Astrocyte (in vitro differentiated cells and primary cell): ENCODE measurements at regions not wholly inside any gene's neighbourhood (a gene's known extent, or its start where the extent isn't known, plus 50 kb on each side); places are given as distances from the start of the nearest gene placed in this dataset.

Source experiments
- DNase-seq: peaks from one replicate; pipeline ENCODE4 v3.0.0-alpha.2; 2010; ENCODE audit warnings: low read depth
- FAIRE-seq: peaks from 2 replicates; lab custom pipeline; 2011; peaks lifted over from hg19 to GRCh38; lab: Jason Lieb, UNC
- H2AFZ ChIP-seq: 2 replicates; pipeline ENCODE4 v1.6.0; 2012; ENCODE audit warnings: low read depth, low read length, inconsistent platforms
- H3K27ac ChIP-seq: 2 replicates; pipeline ENCODE4 v1.5.1; 2011; ENCODE audit warnings: low read depth, low read length, inconsistent platforms
- H3K27me3 ChIP-seq: 2 replicates; pipeline ENCODE4 v1.6.0; 2011; ENCODE audit warnings: low read length, inconsistent platforms; ENCODE audit not compliant: insufficient read depth
- H3K36me3 ChIP-seq: 2 replicates; pipeline ENCODE4 v1.5.1; 2011; ENCODE audit warnings: low read length, inconsistent platforms; ENCODE audit not compliant: insufficient read depth
- H3K4me1 ChIP-seq: 2 replicates; pipeline ENCODE4 v1.5.1; 2011; ENCODE audit warnings: low read length, inconsistent platforms; ENCODE audit not compliant: insufficient read depth
- H3K4me2 ChIP-seq: 2 replicates; pipeline ENCODE4 v1.6.0; 2012; ENCODE audit warnings: low read length, inconsistent platforms
- H3K4me3 ChIP-seq: 2 replicates; pipeline ENCODE4 v1.5.1; 2011; ENCODE audit warnings: low read depth, mild to moderate bottlenecking, low read length, inconsistent platforms; ENCODE audit not compliant: insufficient read depth
- H3K79me2 ChIP-seq: 2 replicates; pipeline ENCODE4 v1.6.0; 2012; ENCODE audit warnings: mild to moderate bottlenecking, low read length, inconsistent platforms; ENCODE audit not compliant: insufficient read depth
- H3K9ac ChIP-seq: 2 replicates; pipeline ENCODE4 v1.6.0; 2012; ENCODE audit warnings: mild to moderate bottlenecking, low read length, inconsistent platforms
- H3K9me3 ChIP-seq: 2 replicates; pipeline ENCODE4 v1.5.1; 2012; ENCODE audit warnings: low read depth, mild to moderate bottlenecking, low read length, inconsistent platforms; ENCODE audit not compliant: insufficient read depth
- H4K20me1 ChIP-seq: 2 replicates; pipeline ENCODE4 v1.6.0; 2012; ENCODE audit warnings: low read length, inconsistent platforms; ENCODE audit not compliant: insufficient read depth
- H3K27ac Mint-ChIP-seq: one replicate; pipeline ENCODE4 v1.8.0; 2021; ENCODE audit warnings: mild to moderate bottlenecking, mixed read lengths; ENCODE audit not compliant: unreplicated experiment
- H3K27me3 Mint-ChIP-seq: one replicate; pipeline ENCODE4 v1.8.0; 2021; ENCODE audit warnings: low read depth, mixed read lengths; ENCODE audit not compliant: unreplicated experiment
- H3K36me3 Mint-ChIP-seq: one replicate; pipeline ENCODE4 v1.8.0; 2021; ENCODE audit warnings: low read depth, mixed read lengths; ENCODE audit not compliant: unreplicated experiment
- H3K4me1 Mint-ChIP-seq: one replicate; pipeline ENCODE4 v1.8.0; 2021; ENCODE audit warnings: low read depth, mixed read lengths; ENCODE audit not compliant: unreplicated experiment
- H3K4me3 Mint-ChIP-seq: one replicate; pipeline ENCODE4 v1.8.0; 2021; ENCODE audit warnings: mild to moderate bottlenecking, moderate library complexity, mixed read lengths; ENCODE audit not compliant: unreplicated experiment
- H3K9me3 Mint-ChIP-seq: one replicate; pipeline ENCODE4 v1.8.0; 2021; ENCODE audit warnings: mild to moderate bottlenecking, mixed read lengths; ENCODE audit not compliant: unreplicated experiment
- CTCF ChIP-seq: IDR thresholded peaks from 2 replicates; pipeline ENCODE4 v1.5.1; 2011; ENCODE audit warnings: low read depth, mild to moderate bottlenecking, inconsistent platforms, low read length, moderate library complexity; ENCODE audit not compliant: insufficient read depth
- EZH2 ChIP-seq: IDR thresholded peaks from 2 replicates; pipeline ENCODE4 v1.6.1; 2012; ENCODE audit warnings: mild to moderate bottlenecking, low read length, inconsistent platforms; ENCODE audit not compliant: insufficient read depth

GRCh38 chrY:8202837-8203236 is 1134.4 kb upstream of the TSPY4 start:
- no peaks in the 10 kb centered on the region for H4K20me1 ChIP-seq
- no peaks in the 10 kb centered on the region for H3K27me3 ChIP-seq
- no peaks in the 10 kb centered on the region for H3K79me2 ChIP-seq
- no peak overlapping the region for H3K27ac Mint-ChIP-seq
- H3K4me2 ChIP-seq, result no peak overlapping the region
- FAIRE-seq (no peak), DNase-seq (no peak)
- no peaks in the 10 kb centered on the region for H3K36me3 Mint-ChIP-seq
- no peak overlapping the region for H3K27ac ChIP-seq
- H3K4me3 Mint-ChIP-seq, result no peak overlapping the region
- H3K4me1 Mint-ChIP-seq, result no peaks in the 10 kb centered on the region
- no peak for TF ChIP-seq CTCF
- no peak for TF ChIP-seq EZH2
- no peaks in the 10 kb centered on the region for H3K4me1 ChIP-seq
- H3K9me3 Mint-ChIP-seq, result no peaks in the 10 kb centered on the region
- no peak overlapping the region for H2AFZ ChIP-seq
- H3K9ac ChIP-seq, result no peak overlapping the region
- no peaks in the 10 kb centered on the region for H3K27me3 Mint-ChIP-seq
- no peak overlapping the region for H3K4me3 ChIP-seq
- H3K9me3 ChIP-seq, result no peaks in the 10 kb centered on the region
- no peaks in the 10 kb centered on the region for H3K36me3 ChIP-seq

- Histone ChIP-seq H3K4me3 (no peak overlapping the region), H3K9me3 (no peaks in the 10 kb centered on the region), H2AFZ (no peak overlapping the region), H3K36me3 (no peaks in the 10 kb centered on the region), H3K4me1 (no peaks in the 10 kb centered on the region), H3K9ac (no peak overlapping the region), H3K27ac (no peak overlapping the region), H3K27me3 (no peaks in the 10 kb centered on the region), H3K4me2 (no peak overlapping the region), H3K79me2 (no peaks in the 10 kb centered on the region), H4K20me1 (no peaks in the 10 kb centered on the region)
- DNase-seq (no peak), FAIRE-seq (no peak)
- no peaks in the 10 kb centered on the region for H3K36me3 Mint-ChIP-seq
- H3K4me1 Mint-ChIP-seq, result no peaks in the 10 kb centered on the region
- no peaks in the 10 kb centered on the region for H3K27me3 Mint-ChIP-seq
- H3K27ac Mint-ChIP-seq, result no peak overlapping the region
- TF ChIP-seq EZH2 (no peak), CTCF (no peak)
- H3K9me3 Mint-ChIP-seq, result peaks cover 3% of the 10 kb centered on the region
- H3K4me3 Mint-ChIP-seq, result no peak overlapping the region
These were observed 1096.1 kb upstream of the TSPY4 start for GRCh38 chrY:8241144-8241543.

- no peaks in the 10 kb centered on the region for H4K20me1 ChIP-seq
- no peaks in the 10 kb centered on the region for H3K4me1 Mint-ChIP-seq
- no peak overlapping the region for H3K27ac ChIP-seq
- no peak overlapping the region for H3K4me2 ChIP-seq
- H3K36me3 Mint-ChIP-seq, result no peaks in the 10 kb centered on the region
- TF ChIP-seq EZH2 (no peak), CTCF (no peak)
- H3K79me2 ChIP-seq, result no peaks in the 10 kb centered on the region
- no peaks in the 10 kb centered on the region for H3K9me3 Mint-ChIP-seq
- no peak overlapping the region for H3K9ac ChIP-seq
- no peaks in the 10 kb centered on the region for H3K9me3 ChIP-seq
- H3K4me1 ChIP-seq, result no peaks in the 10 kb centered on the region
- H3K4me3 ChIP-seq, result no peak overlapping the region
- DNase-seq, result no peak
- no peaks in the 10 kb centered on the region for H3K36me3 ChIP-seq
- no peak for FAIRE-seq
- H3K27me3 Mint-ChIP-seq, result no peaks in the 10 kb centered on the region
- H3K27me3 ChIP-seq, result no peaks in the 10 kb centered on the region
- H3K4me3 Mint-ChIP-seq, result no peak overlapping the region
- H2AFZ ChIP-seq, result no peak overlapping the region
- no peak overlapping the region for H3K27ac Mint-ChIP-seq
These were observed 1063.5 kb upstream of the TSPY4 start for GRCh38 chrY:8273807-8274206.
